KBM-7 (cell line): ENCODE measurements at regions not wholly inside any gene's neighbourhood (a gene's known extent, or its start where the extent isn't known, plus 50 kb on each side); places are given as distances from the start of the nearest gene placed in this dataset.

Source experiments
- DNase-seq: peaks from one replicate; pipeline ENCODE4 v3.0.0-alpha.2; 2015
- in situ Hi-C: fragments of 300-500 bp; cut with MboI; formaldehyde crosslinking; loops from 2 replicates; pipeline ENCODE4 v1.14.3; 2020; ENCODE audit warnings: low sequenced_read_pairs, low pct_unique_long_range_greater_than_20kb, mixed read lengths

DNA sequence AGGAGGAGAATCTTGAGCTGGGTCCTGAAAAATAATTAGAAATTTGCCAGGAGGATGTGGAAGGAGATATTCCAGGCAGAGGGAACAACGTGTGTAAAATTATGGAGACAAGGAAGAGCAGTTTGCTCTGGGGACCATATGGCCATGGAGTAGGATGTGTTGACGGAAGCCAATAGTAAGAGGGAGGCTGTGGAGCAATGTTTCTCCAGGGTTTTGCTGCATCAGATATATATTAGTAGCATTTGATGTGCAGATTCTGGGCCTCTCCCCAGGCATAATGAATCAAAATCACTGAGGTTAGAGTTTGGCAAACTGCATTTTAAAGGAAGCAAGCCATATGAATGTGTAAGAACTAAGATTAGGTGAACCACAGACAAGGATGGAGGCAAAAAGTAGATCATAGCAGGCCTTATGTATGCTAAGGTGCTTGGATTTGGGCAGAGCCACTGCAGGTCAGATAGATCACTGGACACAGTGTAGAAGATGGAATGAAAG is 192.9 kb upstream of the IL12A start:
- no peak for DNase-seq
- in situ Hi-C loops: no loop called here

DNA sequence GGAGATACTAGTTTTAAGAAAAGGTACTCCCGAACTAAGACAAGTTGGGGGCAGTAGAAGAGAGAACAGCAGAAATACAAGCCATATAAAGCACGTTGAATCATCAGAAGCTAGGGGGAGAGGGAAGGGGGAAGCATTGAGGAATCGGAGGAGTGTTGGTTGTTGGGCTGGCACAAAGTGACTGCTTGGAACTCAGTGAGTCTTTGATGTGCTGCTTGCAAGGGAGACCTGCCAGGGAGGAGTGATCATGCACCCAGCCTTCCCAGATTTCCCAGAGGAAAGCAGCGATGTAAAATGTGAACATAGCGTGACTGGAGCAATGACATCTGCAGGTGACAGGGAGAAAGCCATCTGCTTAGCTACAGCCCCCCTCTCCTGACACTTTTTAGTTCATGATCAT is 192.4 kb upstream of the IL12A start:
- in situ Hi-C loops: no loop called here
- no peak for DNase-seq

DNA sequence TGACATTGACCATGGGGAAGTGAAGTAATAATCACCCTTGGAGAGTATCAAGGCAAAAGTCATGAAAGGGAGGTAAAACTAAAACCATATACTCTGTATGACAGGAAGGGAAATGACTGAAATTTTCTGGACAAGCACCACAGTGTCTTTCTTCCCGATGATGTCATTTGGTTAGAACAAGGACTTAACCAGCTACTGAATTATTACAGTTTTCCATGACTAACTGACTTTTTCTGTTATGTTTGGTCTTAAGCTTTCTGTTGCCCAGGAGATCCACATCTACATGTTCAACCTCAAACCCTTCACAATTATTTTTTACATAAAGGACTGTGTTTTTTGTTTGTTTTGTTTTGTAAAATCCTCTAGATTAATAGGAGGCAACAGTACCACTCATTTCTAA is 191.9 kb upstream of the IL12A start:
- in situ Hi-C loops: no loop called here

DNA sequence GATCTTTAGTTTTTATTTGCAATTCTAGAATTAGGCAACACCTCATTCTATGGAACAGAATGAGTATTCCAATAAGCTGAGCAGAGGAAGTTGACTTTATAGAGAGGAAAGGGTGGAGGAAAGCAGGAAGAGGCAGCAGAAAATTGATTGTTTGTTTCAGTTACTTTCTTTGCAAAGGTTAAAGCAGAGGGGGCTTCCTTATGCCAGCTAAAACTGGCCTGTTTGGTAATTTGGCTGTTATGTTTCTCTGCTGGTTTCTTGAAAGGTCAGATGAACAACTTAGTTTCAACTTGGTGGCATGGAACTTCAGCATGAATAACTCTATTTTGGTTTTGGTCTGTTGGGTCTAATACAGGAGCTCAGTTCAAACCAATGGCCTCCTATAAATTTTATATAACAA is 190.9 kb upstream of the IL12A start:
- DNase-seq: no peak
- in situ Hi-C loops: no loop called here

More for the DNA sequence above, 191.9 kb upstream of the IL12A start:
- DNase-seq: no peak

DNA sequence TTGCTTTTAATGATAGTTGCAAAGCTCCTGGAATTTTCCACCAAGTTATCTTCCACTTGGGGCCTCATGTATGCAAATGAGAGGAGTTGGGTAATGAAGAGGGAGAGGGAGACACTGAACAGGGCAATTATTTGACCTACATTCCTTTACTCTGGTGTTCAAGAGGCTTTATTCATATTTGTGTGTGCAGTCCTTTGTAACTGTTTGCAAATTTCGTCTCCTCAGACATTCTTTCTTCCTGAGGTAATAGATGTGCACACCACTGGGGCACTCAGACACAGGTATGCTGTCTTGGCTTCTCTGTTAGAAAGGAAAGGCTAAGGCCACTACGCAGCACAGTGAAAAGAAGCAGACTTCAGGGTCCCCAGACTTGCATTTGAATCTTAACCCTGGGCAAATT is 189.7 kb upstream of the IL12A start:
- in situ Hi-C loops: no loop called here
- DNase-seq: no peak

DNA sequence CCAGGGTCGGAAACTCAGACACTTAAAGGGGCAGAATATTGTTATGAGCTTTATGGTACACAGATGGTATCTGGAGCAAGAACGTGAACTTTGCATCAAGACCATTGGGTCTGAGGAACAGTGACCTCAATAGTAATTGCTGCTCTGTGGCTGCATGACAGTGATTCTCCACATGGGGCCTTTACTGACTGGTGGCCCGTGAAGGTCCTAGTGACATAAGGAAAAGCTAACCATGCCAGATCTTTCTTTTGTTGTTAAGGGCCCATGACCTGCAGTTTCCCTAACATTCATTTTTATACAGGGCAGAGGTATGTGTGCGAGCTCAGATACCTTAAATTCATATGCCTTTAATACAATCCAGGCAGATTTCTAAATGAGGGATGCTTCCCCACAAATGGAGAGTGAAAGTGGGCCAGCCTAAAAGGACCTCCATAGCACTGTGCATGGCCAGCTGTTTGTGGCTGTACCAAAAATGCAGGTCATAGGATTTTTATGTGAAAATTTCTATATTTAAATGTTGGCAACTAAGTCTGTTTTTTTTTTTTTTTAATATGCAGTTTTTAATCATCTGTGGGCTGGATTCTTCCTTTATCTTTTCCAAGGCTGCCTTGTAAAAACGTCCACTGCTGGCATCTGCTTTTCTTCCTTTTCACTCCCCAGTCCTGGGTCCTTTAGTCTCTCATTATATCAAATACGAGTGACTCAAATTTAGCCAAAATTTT is 188.0 kb upstream of the IL12A start:
- in situ Hi-C loops: loop anchor here (25.0 kb wide), 1 partner anchor 538 kb away; no protein-coding TSS in a partner anchor
- DNase-seq: no peak

DNA sequence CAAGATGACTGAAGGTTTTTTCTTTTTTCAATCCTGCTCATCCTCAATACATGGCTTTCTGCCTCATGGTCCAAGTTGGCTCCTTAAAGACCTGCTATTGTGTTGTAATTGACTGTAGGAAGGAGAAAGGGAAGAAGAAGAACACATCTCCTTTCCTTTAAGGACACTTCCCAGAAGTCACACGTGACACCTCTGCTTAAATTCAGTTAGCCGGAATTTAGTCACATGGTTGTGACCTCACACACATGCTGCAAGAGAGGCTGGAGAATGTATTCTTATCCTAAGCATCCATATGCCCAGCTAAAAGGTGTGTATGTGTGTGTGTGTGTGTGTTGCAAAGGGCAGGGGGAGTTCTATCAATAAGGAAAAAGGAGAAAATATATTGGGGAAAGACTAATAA is 185.8 kb upstream of the IL12A start:
- in situ Hi-C loops: loop anchor here (25.0 kb wide), 1 partner anchor 541 kb away; no protein-coding TSS in a partner anchor
- no peak for DNase-seq

DNA sequence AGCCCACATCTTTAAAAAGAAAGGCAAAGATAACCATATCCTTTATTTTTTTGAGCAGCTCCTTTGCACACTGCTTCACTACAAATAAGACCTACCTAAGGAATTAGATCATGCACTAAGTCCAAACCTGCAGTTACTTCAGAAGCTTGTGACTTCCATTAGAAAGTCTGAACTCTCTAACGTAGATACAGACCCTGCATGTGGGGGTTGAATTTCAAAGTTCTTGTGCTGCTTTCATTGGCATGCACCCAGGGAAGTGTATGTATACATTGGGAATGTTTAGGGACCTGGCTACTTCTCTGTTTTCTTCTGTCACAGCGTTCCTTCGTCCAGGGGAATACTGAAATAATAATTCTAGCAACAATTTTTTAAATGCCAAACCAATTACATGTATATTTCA is 185.2 kb upstream of the IL12A start:
- no peak for DNase-seq
- in situ Hi-C loops: loop anchor here (25.0 kb wide), 1 partner anchor 541 kb away; no protein-coding TSS in a partner anchor

DNA sequence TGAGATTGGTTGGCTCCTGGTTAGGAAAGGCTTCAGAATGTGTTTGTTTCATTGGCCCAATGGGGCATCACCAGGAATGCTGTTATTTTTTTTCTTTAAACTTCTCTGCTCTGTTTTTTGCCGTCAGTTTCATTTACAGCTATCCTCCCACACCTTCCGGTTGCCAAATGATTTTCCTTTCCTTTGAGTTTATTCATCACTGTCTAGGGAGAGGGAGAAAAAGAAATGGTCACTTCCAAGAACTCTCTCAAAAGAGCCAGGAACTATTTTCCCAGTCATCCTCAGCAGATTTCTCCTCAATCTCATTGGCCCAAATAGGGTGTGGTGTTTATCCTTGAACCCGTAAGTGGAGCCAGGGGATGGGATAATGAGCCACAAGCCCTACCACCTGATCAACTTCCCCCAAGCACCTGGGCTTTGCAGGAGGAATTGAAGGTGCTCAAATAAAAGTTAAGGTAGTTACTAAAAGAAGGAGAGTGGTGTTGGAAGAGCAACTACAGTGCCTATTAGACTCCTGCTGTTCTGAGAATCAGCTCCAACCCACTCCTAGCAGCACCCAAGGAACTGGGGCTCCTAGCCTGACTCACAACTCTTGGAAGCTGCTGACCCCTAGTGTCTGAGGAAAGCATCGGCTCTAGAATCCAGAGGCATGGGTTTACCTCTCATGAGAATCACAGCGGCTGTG is 183.8 kb upstream of the IL12A start:
- in situ Hi-C loops: loop anchor here (25.0 kb wide), 1 partner anchor 543 kb away; no protein-coding TSS in a partner anchor

DNA sequence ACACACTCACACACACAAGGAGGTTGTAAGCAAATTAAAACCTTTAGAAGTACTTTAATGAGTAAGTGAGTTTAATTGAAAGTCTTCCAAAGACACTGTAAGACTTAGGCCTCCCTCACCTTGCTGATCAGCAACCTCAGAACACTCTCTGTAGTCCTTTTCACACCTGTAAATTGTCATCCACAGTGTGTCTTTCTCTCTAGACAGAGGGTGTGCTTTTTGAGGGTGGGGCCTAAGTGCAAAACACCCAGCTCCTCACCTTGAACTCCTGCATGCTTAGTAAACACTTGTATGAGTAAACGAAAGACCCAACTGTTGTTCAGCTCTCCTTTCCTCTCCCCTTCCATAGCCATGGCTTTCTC is 183.2 kb upstream of the IL12A start:
- DNase-seq: no peak
- in situ Hi-C loops: loop anchor here (25.0 kb wide), 1 partner anchor 543 kb away; no protein-coding TSS in a partner anchor

More for the DNA sequence above, 183.8 kb upstream of the IL12A start:
- peak; percentile 62 for DNase-seq

DNA sequence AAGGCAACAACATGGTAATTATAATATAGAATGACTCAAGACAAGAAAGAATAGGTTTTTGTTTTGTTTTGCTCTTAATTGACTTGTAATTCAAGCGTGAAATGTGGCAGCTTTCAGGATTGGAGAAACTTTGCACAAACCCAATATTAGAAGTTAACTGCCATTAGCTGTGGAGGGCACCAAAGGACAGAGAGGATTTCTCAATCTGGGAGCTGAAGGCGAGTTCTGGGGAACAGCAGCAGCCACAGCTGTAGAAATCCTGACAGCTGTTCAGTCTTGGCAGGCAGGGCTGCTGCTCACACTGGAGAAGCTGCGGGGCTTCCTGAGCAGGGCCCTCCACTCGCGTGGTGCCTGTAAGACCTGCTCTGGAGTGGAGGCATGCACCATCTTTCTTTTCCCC is 182.2 kb upstream of the IL12A start:
- in situ Hi-C loops: loop anchor here (25.0 kb wide), 1 partner anchor 544 kb away; no protein-coding TSS in a partner anchor
- no peak for DNase-seq

DNA sequence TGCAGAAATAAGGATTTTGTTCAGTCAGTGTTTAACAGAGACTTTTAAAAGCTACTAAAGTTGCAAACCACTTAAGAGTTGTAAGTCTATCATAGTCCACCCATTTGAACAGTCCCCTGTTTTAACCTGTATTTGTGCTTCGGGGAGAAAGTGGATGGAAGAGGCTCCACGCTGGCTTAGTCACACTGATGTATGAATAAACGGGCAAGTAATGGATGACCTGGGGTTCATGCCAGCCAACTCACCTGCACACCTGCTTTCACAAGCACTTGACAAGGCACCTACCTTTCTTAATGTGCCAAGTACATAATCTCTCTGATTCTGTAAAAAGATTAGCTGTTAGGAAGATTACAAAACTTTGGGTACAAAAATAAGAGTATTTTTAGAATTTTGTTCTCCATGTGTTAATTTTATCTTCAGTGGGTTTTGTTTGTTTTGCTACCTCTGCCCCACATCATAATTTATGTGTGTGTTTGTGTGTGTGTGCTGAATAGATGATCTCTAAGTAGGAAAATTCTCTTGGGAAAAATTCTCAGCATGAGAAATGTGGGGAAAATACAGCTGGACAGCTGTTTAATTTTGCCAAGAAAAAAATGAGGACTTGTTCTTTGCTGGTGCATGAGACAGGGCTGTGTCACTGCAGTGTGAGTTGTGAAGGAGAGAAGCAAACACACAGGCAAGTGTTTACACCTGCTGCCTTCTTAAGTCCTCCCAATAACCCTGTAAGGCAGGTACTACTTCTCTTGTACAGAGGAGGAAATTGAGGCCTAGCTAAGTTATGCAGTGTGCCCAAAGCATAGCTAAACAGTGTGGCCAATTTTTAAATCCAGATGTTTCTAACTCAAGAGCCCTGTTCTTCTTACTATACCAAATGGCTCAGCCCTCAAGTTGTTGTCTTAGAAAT is 181.2 kb upstream of the IL12A start:
- no peak for DNase-seq
- in situ Hi-C loops: loop anchor here (25.0 kb wide), 1 partner anchor 545 kb away; no protein-coding TSS in a partner anchor

DNA sequence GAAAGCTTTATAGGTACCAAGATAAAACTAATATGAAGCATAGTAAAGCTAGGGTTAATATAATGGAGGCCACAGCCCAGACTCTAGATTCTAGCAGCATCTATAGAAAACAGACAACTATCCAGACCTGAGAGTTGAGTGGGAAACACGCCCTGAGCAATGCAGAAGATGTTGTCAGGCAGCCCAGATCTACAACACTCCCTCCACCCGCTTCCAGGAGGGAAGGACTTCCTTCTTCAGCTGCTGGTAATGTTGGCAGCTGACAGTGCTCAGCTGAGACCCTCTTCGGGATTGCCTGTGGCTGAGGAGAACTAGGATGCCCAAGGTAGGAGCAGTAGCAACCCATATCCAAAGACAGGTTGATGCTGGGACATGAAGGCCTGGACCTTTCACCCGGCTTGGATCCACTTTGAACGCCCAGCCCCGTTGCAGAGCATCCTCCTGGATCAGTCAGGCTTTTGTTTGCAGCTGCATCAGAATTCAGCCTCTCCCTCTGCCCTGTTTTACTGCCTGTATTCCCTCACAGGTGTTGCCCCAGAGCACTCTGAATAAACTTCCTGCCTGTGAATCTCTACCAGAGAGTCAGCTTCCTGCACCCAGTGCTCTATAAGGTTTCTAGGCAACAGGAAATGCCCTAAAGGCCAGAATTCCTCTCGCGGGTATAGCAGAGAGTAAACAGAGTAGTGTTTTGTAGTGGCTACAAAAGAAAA is 174.7 kb upstream of the IL12A start:
- in situ Hi-C loops: loop anchor here (25.0 kb wide), 1 partner anchor 552 kb away; no protein-coding TSS in a partner anchor
- DNase-seq: no peak

DNA sequence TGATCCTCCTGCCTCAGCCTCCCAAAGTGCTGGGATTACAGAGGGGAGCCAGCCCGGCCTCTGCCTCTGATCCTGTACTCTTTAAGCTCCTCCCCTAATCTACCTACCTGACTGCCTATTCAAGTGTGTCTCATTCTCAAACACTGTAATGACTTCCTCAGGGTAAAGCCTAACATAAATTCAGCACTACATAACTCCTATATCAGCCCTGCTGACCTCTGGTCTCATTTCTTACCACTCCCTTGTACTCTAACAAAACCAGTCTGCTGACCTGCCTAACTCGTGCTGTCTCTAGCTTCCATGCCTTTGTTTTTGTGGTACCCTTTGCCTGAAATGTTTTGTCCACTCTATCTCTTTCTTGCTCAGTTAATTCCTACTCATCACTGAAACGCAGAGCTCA is 172.1 kb upstream of the IL12A start:
- DNase-seq: no peak
- in situ Hi-C loops: loop anchor here (25.0 kb wide), 1 partner anchor 554 kb away; no protein-coding TSS in a partner anchor

DNA sequence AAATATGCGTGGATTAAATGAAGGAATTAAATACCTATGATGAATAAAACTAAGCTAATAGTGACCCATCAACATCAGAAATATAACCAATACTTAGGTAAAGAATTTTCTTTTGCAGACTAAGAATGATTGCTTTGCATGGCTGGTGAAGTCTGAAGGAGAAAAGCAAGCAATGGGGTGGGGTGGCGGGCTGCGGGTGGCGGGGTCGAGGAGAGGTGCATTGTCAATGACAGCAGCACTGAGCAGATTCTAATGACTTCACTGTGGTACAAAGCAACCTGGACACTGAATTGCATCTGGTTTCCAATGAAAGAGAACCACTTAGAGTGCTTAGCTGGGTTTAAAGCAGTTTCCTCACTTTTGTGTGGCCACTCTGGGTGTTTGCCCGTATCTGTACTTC is 171.5 kb upstream of the IL12A start:
- in situ Hi-C loops: loop anchor here (25.0 kb wide), 1 partner anchor 555 kb away; no protein-coding TSS in a partner anchor
- no peak for DNase-seq

DNA sequence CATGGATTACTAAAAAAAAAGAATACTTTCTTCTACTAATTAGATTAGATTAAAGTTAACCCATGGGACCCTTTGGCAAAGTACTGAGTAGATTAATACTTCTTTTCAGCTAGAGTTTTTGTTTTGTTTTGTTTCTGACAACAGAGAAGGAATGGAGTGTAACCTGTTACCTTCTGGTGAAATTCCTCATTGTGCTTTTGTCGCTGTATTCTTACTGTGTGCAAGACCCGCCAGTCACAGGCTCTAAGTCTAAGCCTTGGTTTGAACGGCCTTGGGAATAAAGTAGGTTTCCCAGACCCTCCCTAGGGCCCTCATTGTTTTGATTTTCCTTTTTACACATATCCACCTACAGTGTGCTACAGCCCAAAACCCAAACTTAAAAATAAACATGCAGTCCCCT is 171.1 kb upstream of the IL12A start:
- in situ Hi-C loops: loop anchor here (25.0 kb wide), 1 partner anchor 555 kb away; no protein-coding TSS in a partner anchor
- DNase-seq: no peak

DNA sequence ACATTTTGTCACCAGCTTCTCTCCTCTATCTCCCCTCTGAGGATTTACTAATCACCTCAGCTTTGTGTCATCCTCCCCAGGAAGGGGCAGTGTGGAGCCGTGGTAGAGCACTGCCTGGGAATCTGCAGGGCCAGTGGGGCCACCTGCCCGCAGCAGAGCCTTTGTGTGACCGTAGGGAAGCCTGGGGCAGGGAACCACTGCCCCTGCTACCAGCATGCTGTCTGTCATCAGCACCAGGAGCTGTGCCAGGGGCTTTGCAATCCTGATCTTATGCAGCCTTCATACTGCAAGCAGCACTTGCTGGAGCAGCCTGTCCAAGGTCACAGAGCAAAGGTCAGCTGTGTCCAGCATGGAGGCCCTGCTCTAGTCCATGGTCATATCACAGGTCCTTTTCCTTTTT is 170.2 kb upstream of the IL12A start:
- in situ Hi-C loops: loop anchor here (25.0 kb wide), 1 partner anchor 556 kb away; no protein-coding TSS in a partner anchor

DNA sequence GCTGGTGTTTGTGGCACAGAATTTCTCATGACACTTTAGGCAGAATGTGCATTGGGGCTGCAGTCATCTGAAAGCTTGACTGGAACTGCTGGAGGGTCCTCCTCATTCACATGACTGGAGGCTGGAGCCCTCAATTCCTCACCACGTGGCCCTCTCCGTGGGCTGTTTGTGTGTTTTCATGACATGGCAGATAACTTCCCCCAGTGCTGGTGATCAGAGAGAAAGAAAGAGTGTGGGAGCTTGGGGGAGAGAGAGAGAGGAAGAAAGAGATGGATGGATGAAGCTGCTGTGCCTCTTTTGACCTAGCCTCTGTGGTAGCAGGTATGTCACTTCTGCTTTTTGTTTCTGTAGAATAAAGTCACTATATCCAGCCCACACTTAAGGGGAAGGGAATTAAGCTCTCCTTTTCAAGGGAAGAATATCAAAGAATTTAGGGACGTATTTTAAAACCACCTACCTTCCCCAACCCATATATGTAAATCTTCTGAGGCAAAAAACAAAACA is 169.6 kb upstream of the IL12A start:
- peak; percentile 53 for DNase-seq
- in situ Hi-C loops: loop anchor here (25.0 kb wide), 1 partner anchor 557 kb away; no protein-coding TSS in a partner anchor

More for the DNA sequence above, 170.2 kb upstream of the IL12A start:
- DNase-seq: no peak
